Trophoblast cell (in vitro differentiated cells and primary cell): ENCODE measurements at regions not wholly inside any gene's neighbourhood (a gene's known extent, or its start where the extent isn't known, plus 50 kb on each side); places are given as distances from the start of the nearest gene placed in this dataset.

Experiments used
- DNase-seq, 2 donors: peaks; one replicate each; pipeline ENCODE4 v3.0.0-alpha.2; 2016
- H2AFZ ChIP-seq: 2 replicates; pipeline ENCODE4 v1.6.1; 2013; ENCODE audit warnings: low read length, moderate library complexity, mild to moderate bottlenecking; ENCODE audit not compliant: insufficient read depth, poor library complexity
- H2AK5ac ChIP-seq: 2 replicates; pipeline ENCODE4 v1.6.1; 2013; ENCODE audit warnings: mild to moderate bottlenecking, low read length
- H2BK120ac ChIP-seq: 2 replicates; pipeline ENCODE4 v1.6.1; 2013; ENCODE audit warnings: low read length, mild to moderate bottlenecking, moderate library complexity; ENCODE audit not compliant: insufficient read depth, poor library complexity
- H2BK12ac ChIP-seq: 2 replicates; pipeline ENCODE4 v1.6.1; 2013; ENCODE audit warnings: mild to moderate bottlenecking, low read length, moderate library complexity
- H2BK5ac ChIP-seq: 2 replicates; pipeline ENCODE4 v1.6.1; 2013; ENCODE audit warnings: low read length, low read depth, moderate library complexity, mild to moderate bottlenecking; ENCODE audit not compliant: poor library complexity
- H3K14ac ChIP-seq: 2 replicates; pipeline ENCODE4 v1.6.1; 2013; ENCODE audit warnings: mild to moderate bottlenecking, low read length
- H3K18ac ChIP-seq: 2 replicates; pipeline ENCODE4 v1.6.1; 2013; ENCODE audit warnings: mild to moderate bottlenecking, low read length
- H3K23ac ChIP-seq: 2 replicates; pipeline ENCODE4 v1.6.1; 2013; ENCODE audit warnings: low read length
- H3K27ac ChIP-seq: 2 replicates; pipeline ENCODE4 v1.5.1; 2013; ENCODE audit warnings: low read depth, mild to moderate bottlenecking, inconsistent platforms, low read length, moderate library complexity
- H3K27me3 ChIP-seq: 2 replicates; pipeline ENCODE4 v1.6.1; 2013; ENCODE audit warnings: inconsistent platforms, mild to moderate bottlenecking, low read length, moderate library complexity; ENCODE audit not compliant: insufficient read depth
- H3K36me3 ChIP-seq, 2 experiments: 1 replicate in 1 of 2; 2 replicates in 1 of 2; pipeline ENCODE4 v1.6.1; 2013; ENCODE audit warnings: low read length in 2 of 2, mild to moderate bottlenecking in 2 of 2, moderate library complexity in 1 of 2; ENCODE audit not compliant: insufficient read depth in 2 of 2, control insufficient read depth in 1 of 2
- H3K4ac ChIP-seq: 2 replicates; pipeline ENCODE4 v1.6.1; 2013; ENCODE audit warnings: low read depth, mild to moderate bottlenecking, low read length, moderate library complexity
- H3K4me1 ChIP-seq, 2 experiments: 1 replicate in 1 of 2; 2 replicates in 1 of 2; pipeline ENCODE4 v1.6.1; 2013; ENCODE audit warnings: low read length in 2 of 2, mild to moderate bottlenecking in 2 of 2, moderate library complexity in 1 of 2; ENCODE audit not compliant: insufficient read depth in 2 of 2, control insufficient read depth in 1 of 2
- H3K4me2 ChIP-seq: 2 replicates; pipeline ENCODE4 v1.6.1; 2013; ENCODE audit warnings: inconsistent platforms, mild to moderate bottlenecking, low read length, moderate library complexity
- H3K4me3 ChIP-seq: 2 replicates; pipeline ENCODE4 v1.5.1; 2013; ENCODE audit warnings: mild to moderate bottlenecking, low read depth, low read length, inconsistent platforms
- H3K79me1 ChIP-seq: one replicate; pipeline ENCODE4 v1.6.1; 2013; ENCODE audit warnings: low read length
- H3K79me2 ChIP-seq: 2 replicates; pipeline ENCODE4 v1.6.1; 2013; ENCODE audit warnings: low read length, mild to moderate bottlenecking; ENCODE audit not compliant: control insufficient read depth, insufficient read depth, poor library complexity
- H3K9ac ChIP-seq: 2 replicates; pipeline ENCODE4 v1.6.1; 2013; ENCODE audit warnings: mild to moderate bottlenecking, low read length
- H3K9me3 ChIP-seq: 2 replicates; pipeline ENCODE4 v1.6.1; 2013; ENCODE audit warnings: low read depth, mild to moderate bottlenecking, control low read depth, inconsistent platforms, low read length; ENCODE audit not compliant: insufficient read depth
- H4K12ac ChIP-seq: 2 replicates; pipeline ENCODE4 v1.6.1; 2013; ENCODE audit warnings: low read depth, mild to moderate bottlenecking, low read length, moderate library complexity
- H4K8ac ChIP-seq: 2 replicates; pipeline ENCODE4 v1.6.1; 2013; ENCODE audit warnings: low read depth, mild to moderate bottlenecking, low read length, moderate library complexity
- H4K91ac ChIP-seq: one replicate; pipeline ENCODE4 v1.6.1; 2013; ENCODE audit warnings: low read depth, mild to moderate bottlenecking, low read length, moderate library complexity
- WGBS: extraction: QIAGEN DNeasy Blood & Tissue Kit; methylation state at CpG from one replicate; pipeline ENCODE4 v1.1.7; 2013; ENCODE audit warnings: missing lambda C conversion rate; ENCODE audit not compliant: insufficient read length, insufficient coverage; ENCODE audit errors: extremely low coverage; 5-methylcytosine and 5-hydroxymethylcytosine counted together

- no peak for DNase-seq
- no peak overlapping the region for H3K18ac ChIP-seq
These were observed 94.9 kb upstream of the NKX2-2 start for GRCh38 chr20:21608777-21609176.

DNA sequence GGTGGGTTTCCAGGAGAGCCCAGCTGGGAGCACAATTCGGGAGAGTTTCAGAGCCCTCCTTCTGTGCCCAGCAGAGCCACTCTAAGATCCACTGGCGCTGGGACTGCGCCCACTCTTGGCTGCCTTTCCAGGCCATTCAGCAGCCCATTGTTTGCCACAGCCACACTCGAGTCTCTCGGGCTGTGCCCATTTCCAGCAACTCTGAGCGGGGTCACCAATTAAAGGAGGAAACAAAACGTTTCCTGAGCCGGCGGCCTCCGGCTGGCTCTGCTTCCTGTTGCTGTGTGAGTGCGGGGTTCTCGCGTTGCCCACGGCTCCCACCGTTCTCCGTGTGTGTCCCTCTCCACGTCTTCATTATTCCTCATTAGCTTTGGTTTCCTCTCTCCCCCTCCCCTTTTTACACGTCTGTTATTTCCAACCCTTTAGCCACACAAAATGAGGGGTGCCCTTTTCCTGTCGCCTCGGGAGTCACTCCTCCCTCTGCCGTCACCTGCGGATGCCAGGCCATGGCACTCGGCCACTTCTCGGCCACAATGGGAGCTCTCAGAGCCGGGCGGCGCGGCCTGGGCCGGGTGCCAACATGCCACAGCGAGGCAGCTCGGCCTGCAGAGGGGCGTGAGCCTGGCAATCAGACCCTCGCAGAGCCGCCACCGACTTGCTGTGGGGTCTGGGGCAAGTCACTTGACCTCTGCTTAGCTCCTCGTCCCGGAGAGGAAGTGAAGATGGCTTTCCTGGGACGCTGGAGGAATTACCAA lies 94.3 kb upstream of the NKX2-2 start:
- no peak overlapping the region for H3K14ac ChIP-seq
- DNase-seq = no peak
- no peak overlapping the region for H2AK5ac ChIP-seq
- H3K4me3 ChIP-seq = no peak overlapping the region
- no peak overlapping the region for H4K8ac ChIP-seq
- no peaks in the 10 kb centered on the region for H3K79me1 ChIP-seq
- peaks cover 2% of the 10 kb centered on the region for H3K9me3 ChIP-seq
- H3K4me1 ChIP-seq = peaks cover 0 to 3% of the 10 kb centered on the region in 2 experiments
- H3K79me2 ChIP-seq = no peaks in the 10 kb centered on the region
- H2AFZ ChIP-seq = no peak overlapping the region
- H3K4ac ChIP-seq = no peak overlapping the region
- H4K12ac ChIP-seq = no peak overlapping the region
- H3K4me2 ChIP-seq = no peak overlapping the region
- H3K36me3 ChIP-seq = no peaks in the 10 kb centered on the region
- no peak overlapping the region for H3K27ac ChIP-seq
- no peak overlapping the region for H3K23ac ChIP-seq
- no CpG with 5 or more reads among the region's 38 CpGs for WGBS
- H4K91ac ChIP-seq = no peak overlapping the region
- no peaks in the 10 kb centered on the region for H3K27me3 ChIP-seq
- H3K18ac ChIP-seq = no peak overlapping the region
- H3K9ac ChIP-seq = no peak overlapping the region
- no peak overlapping the region for H2BK120ac ChIP-seq
- H2BK5ac ChIP-seq = no peak overlapping the region
- no peak overlapping the region for H2BK12ac ChIP-seq

More at GRCh38 chr20:21608777-21609176, 94.9 kb upstream of the NKX2-2 start:
- H3K4me2 ChIP-seq = no peak overlapping the region
- H3K23ac ChIP-seq = no peak overlapping the region
- H2BK120ac ChIP-seq = no peak overlapping the region
- no peak overlapping the region for H2BK5ac ChIP-seq
- no peak overlapping the region for H2BK12ac ChIP-seq
- no peaks in the 10 kb centered on the region for H3K79me1 ChIP-seq
- H4K8ac ChIP-seq = no peak overlapping the region
- H3K14ac ChIP-seq = no peak overlapping the region
- H3K4ac ChIP-seq = no peak overlapping the region
- H3K27ac ChIP-seq = no peak overlapping the region
- no peaks in the 10 kb centered on the region for H3K27me3 ChIP-seq
- H3K4me3 ChIP-seq = no peak overlapping the region
- H4K12ac ChIP-seq = no peak overlapping the region
- no peak overlapping the region for H2AK5ac ChIP-seq
- H3K4me1 ChIP-seq = peaks cover 0 to 3% of the 10 kb centered on the region in 2 experiments
- H2AFZ ChIP-seq = no peak overlapping the region
- no peaks in the 10 kb centered on the region for H3K79me2 ChIP-seq
- H3K36me3 ChIP-seq = no peaks in the 10 kb centered on the region
- H3K9me3 ChIP-seq = no peaks in the 10 kb centered on the region
- H4K91ac ChIP-seq = no peak overlapping the region
- no peak overlapping the region for H3K9ac ChIP-seq

DNA sequence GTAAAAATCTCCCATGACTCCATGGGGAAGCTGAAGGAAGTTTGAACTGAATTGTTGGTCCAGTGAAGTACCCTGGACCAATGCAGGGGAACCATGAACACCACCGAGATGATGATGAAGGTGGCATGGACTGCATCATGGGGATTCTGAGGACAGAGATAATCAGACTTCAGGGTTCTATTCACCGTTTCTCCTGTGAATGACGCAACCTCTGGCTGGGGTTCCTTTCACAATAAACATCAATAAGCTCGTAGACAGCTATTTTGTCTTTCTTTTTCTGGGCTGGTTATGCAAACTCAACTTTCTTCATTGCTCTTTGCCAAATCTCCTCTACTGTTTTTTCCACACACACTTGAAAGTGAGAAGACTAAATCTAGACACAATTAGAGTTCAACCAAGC lies 87.9 kb upstream of the NKX2-2 start:
- Histone ChIP-seq H3K14ac (no peak overlapping the region), H4K12ac (no peak overlapping the region), H3K9me3 (peaks cover 2% of the 10 kb centered on the region), H3K27ac (no peak overlapping the region), H3K4me3 (no peak overlapping the region), H2AFZ (no peak overlapping the region), H3K79me2 (no peaks in the 10 kb centered on the region), H3K18ac (no peak overlapping the region), H3K4ac (no peak overlapping the region), H3K36me3 (no peaks in the 10 kb centered on the region), H3K23ac (no peak overlapping the region), H3K4me2 (no peak overlapping the region), H2AK5ac (no peak overlapping the region), H2BK5ac (no peak overlapping the region), H2BK12ac (no peak overlapping the region), H3K4me1 (no peaks in the 10 kb centered on the region), H4K8ac (no peak overlapping the region), H3K9ac (no peak overlapping the region), H2BK120ac (no peak overlapping the region), H3K27me3 (no peaks in the 10 kb centered on the region), H3K79me1 (no peaks in the 10 kb centered on the region), H4K91ac (no peak overlapping the region)
- DNase-seq = no peak
- no CpG with 5 or more reads among the region's 4 CpGs for WGBS

- no peaks in the 10 kb centered on the region for H3K79me2 ChIP-seq
- H3K9ac ChIP-seq = no peak overlapping the region
- H3K18ac ChIP-seq = no peak overlapping the region
- no peak for DNase-seq
- H3K27me3 ChIP-seq = no peaks in the 10 kb centered on the region
- no peak overlapping the region for H4K8ac ChIP-seq
- no peaks in the 10 kb centered on the region for H3K9me3 ChIP-seq
- no peak overlapping the region for H4K12ac ChIP-seq
- no peak overlapping the region for H2AK5ac ChIP-seq
- H3K4me3 ChIP-seq = no peak overlapping the region
- H2BK5ac ChIP-seq = no peak overlapping the region
- H3K36me3 ChIP-seq = no peaks in the 10 kb centered on the region
- H3K4me1 ChIP-seq = no peaks in the 10 kb centered on the region
- no peak overlapping the region for H2BK120ac ChIP-seq
- no peak overlapping the region for H2BK12ac ChIP-seq
- no peak overlapping the region for H3K4me2 ChIP-seq
- H4K91ac ChIP-seq = no peak overlapping the region
- H3K14ac ChIP-seq = no peak overlapping the region
- no peak overlapping the region for H3K27ac ChIP-seq
- no peak overlapping the region for H3K23ac ChIP-seq
- H3K4ac ChIP-seq = no peak overlapping the region
- no peaks in the 10 kb centered on the region for H3K79me1 ChIP-seq
- no peak overlapping the region for H2AFZ ChIP-seq
- no CpG with 5 or more reads among the region's 4 CpGs for WGBS
These were observed 72.8 kb upstream of the NKX2-2 start for GRCh38 chr20:21586682-21587081.
